GM12878 (cell line): ENCODE measurements at regions not wholly inside any gene's neighbourhood (a gene's known extent, or its start where the extent isn't known, plus 50 kb on each side); places are given as distances from the start of the nearest gene placed in this dataset.

Source experiments
- ATAC-seq: fragments of 200-7000 bp; cut with Tn5 transposase; 3 replicates; pipeline ENCODE4 v1.9.1; 2020; ENCODE audit warnings: mild to moderate bottlenecking, moderate library complexity
- BruUV-seq: library from RNA; stranded (reverse); fragments of 400-500 nt; replicated peaks from 2 replicates; lab custom pipeline; 2021; lab: Mats Ljungman, UMichigan
- CTCF ChIA-PET: fragments of 300-600 bp; sonication (Branson Sonifier 250); formaldehyde crosslinking; extraction: SDS; loops from one replicate; lab custom pipeline; 2021; ENCODE audit warnings: inconsistent platforms; lab: Yijun Ruan, JAX
- POLR2A ChIA-PET: fragments of 350-600 bp; formaldehyde crosslinking; extraction: SDS; loops from one replicate; lab custom pipeline; 2021; ENCODE audit warnings: inconsistent platforms; lab: Charles Lee
- RAD21 ChIA-PET: fragments of 300-600 bp; sonication (Branson Sonifier 250); formaldehyde crosslinking; loops from one replicate; lab custom pipeline; 2023; ENCODE audit warnings: antibody characterized with exemption; ENCODE audit not compliant: unreplicated experiment; lab: Charles Lee
- SMC1A ChIA-PET: fragments of 300-600 bp; sonication (Branson Sonifier 250); formaldehyde crosslinking; loops from one replicate; lab custom pipeline; 2023; ENCODE audit not compliant: unreplicated experiment, uncharacterized antibody; lab: Charles Lee
- DNase-seq: peaks from one replicate; pipeline ENCODE4 v3.0.0-alpha.2; 2011; ENCODE audit warnings: low read depth, low spot score
- FAIRE-seq: peaks from 3 replicates; lab custom pipeline; 2011; peaks lifted over from hg19 to GRCh38; lab: Jason Lieb, UNC
- H2AFZ ChIP-seq: 2 replicates; pipeline ENCODE4 v1.6.0; 2011; ENCODE audit warnings: low read depth, low read length, control low read depth; ENCODE audit not compliant: control insufficient read depth
- H3K27ac ChIP-seq: 2 replicates; pipeline ENCODE4 v1.5.1; 2011; ENCODE audit warnings: control low read depth; ENCODE audit not compliant: control insufficient read depth, insufficient read depth
- H3K27me3 ChIP-seq, 2 experiments: replicated peaks in 1 of 2; 2 replicates each; pipeline versions ENCODE4 v1.6.0 to v1.6.1; 2011; ENCODE audit warnings: low read length in 1 of 2; ENCODE audit not compliant: control insufficient read depth in 2 of 2, insufficient read depth in 2 of 2
- H3K36me3 ChIP-seq, 2 experiments: 2 replicates each; pipeline ENCODE4 v1.5.1; 2011; ENCODE audit warnings: low read length in 1 of 2; ENCODE audit not compliant: control insufficient read depth in 2 of 2, insufficient read depth in 2 of 2
- H3K4me1 ChIP-seq: 2 replicates; pipeline ENCODE4 v1.6.1; 2011; ENCODE audit warnings: mild to moderate bottlenecking, low read length, moderate library complexity, mixed read lengths; ENCODE audit not compliant: control insufficient read depth, insufficient read depth
- H3K4me2 ChIP-seq: 2 replicates; pipeline ENCODE4 v1.6.0; 2011; ENCODE audit warnings: control low read depth; ENCODE audit not compliant: control insufficient read depth, insufficient read depth
- H3K4me3 ChIP-seq: fragments of 200-600 bp; sonication (generic); 2 replicates; pipeline ENCODE4 v1.5.1; 2016
- H3K79me2 ChIP-seq: 2 replicates; pipeline ENCODE4 v1.6.0; 2011; ENCODE audit warnings: low read length; ENCODE audit not compliant: control insufficient read depth, insufficient read depth
- H3K9ac ChIP-seq: 2 replicates; pipeline ENCODE4 v1.8.0; 2011; ENCODE audit warnings: low read length, control low read depth, mixed read lengths; ENCODE audit not compliant: control insufficient read depth, insufficient read depth
- H3K9me3 ChIP-seq: replicated peaks from 3 replicates; pipeline ENCODE4 v1.5.1; 2011; ENCODE audit warnings: mild to moderate bottlenecking, low read length; ENCODE audit not compliant: control insufficient read depth, insufficient read depth
- H4K20me1 ChIP-seq: 2 replicates; pipeline ENCODE4 v1.6.0; 2011; ENCODE audit not compliant: control insufficient read depth, insufficient read depth
- CHD1 ChIP-seq: IDR thresholded peaks from 2 replicates; pipeline ENCODE4 v1.6.1; 2012; ENCODE audit warnings: low read depth, low read length, improper control_type of control experiment
- HCFC1 ChIP-seq: fragments of 150-350 bp; IDR thresholded peaks from 2 replicates; pipeline ENCODE4 v1.6.1; 2014; ENCODE audit warnings: low read length
- KAT2A ChIP-seq: conservative IDR thresholded peaks from 2 replicates; pipeline ENCODE4 v1.6.1; 2011; ENCODE audit warnings: low read depth, low read length; ENCODE audit not compliant: control insufficient read depth
- MAX ChIP-seq: IDR thresholded peaks from 2 replicates; pipeline ENCODE4 v1.6.1; 2012; ENCODE audit warnings: low read depth, low read length, improper control_type of control experiment
- SMAD1 ChIP-seq: fragments of 450-650 bp; IDR thresholded peaks from 2 replicates; pipeline ENCODE4 v1.6.1; 2018; ENCODE audit warnings: mild to moderate bottlenecking, low read depth; ENCODE audit not compliant: partially characterized antibody
- TAF1 ChIP-seq: IDR thresholded peaks from 2 replicates; pipeline ENCODE4 v1.6.1; 2011; ENCODE audit warnings: mild to moderate bottlenecking, low read depth, low read length, borderline replicate concordance
- ZBTB4 ChIP-seq: fragments of 450-650 bp; formaldehyde crosslinking; IDR thresholded peaks from 2 replicates; pipeline ENCODE4 v1.4.0; 2022; ENCODE audit warnings: mild to moderate bottlenecking, moderate library complexity
- WGBS: methylation state at CpG from one replicate; pipeline ENCODE4 v1.1.6; 2016; ENCODE audit warnings: low lambda C conversion rate; ENCODE audit not compliant: insufficient replicate concordance, insufficient coverage; ENCODE audit errors: missing lambda C conversion rate; 5-methylcytosine and 5-hydroxymethylcytosine counted together
- in situ Hi-C: fragments of 300-500 bp; cut with MboI; formaldehyde crosslinking; loops from 9 replicates; pipeline ENCODE4 v1.14.3; 2018; ENCODE audit warnings: mixed read lengths
- intact Hi-C: fragments of 100-400 bp; cut with micrococcal nuclease; formaldehyde crosslinking; loops from one replicate; pipeline ENCODE4 v1.14.2; 2022; ENCODE audit not compliant: unreplicated experiment

- CTCF ChIA-PET: no interaction called here
- RAD21 ChIA-PET: no interaction called here
- no peaks in the 10 kb centered on the region for H3K9me3 ChIP-seq
- ATAC-seq: no peak
- H3K4me2 ChIP-seq: no peak overlapping the region
- no peak for FAIRE-seq
- no peak overlapping the region for H3K27ac ChIP-seq
- no peak overlapping the region for H3K4me3 ChIP-seq
- no peak for DNase-seq
- BruUV-seq: no TSS peak
- no peak overlapping the region for H2AFZ ChIP-seq
- TF ChIP-seq CHD1 (no peak), TAF1 (no peak), SMAD1 (no peak), MAX (no peak), ZBTB4 (CRISPR knock-in tag) (no peak), KAT2A (no peak), HCFC1 (no peak)
- TF ChIP-seq, all 136 proteins: peak for 0
- SMC1A ChIA-PET: no interaction called here
- intact Hi-C loops (no loop called here), in situ Hi-C loops (no loop called here)
- Histone ChIP-seq H3K79me2 (no peaks in the 10 kb centered on the region), H3K9ac (no peak overlapping the region), H3K36me3 (no peaks in the 10 kb centered on the region), H4K20me1 (no peaks in the 10 kb centered on the region), H3K27me3 (no peaks in the 10 kb centered on the region), H3K4me1 (no peaks in the 10 kb centered on the region)
- POLR2A ChIA-PET: no interaction called here
- 63% methylated on average over 2 of the region's 2 CpGs for WGBS
These were observed 308.5 kb downstream of the CENPC start for GRCh38 chr4:67236788-67237187.
